ENCODE measurements at regions not wholly inside any gene's neighbourhood (a gene's known extent, or its start where the extent isn't known, plus 50 kb on each side); places are given as distances from the start of the nearest gene placed in this dataset.
"Not testable (repeated sequence)": the region's sequence is repeated elsewhere in the genome, so short reads cannot be mapped to it uniquely, and the experiment has no call there.

DNA sequence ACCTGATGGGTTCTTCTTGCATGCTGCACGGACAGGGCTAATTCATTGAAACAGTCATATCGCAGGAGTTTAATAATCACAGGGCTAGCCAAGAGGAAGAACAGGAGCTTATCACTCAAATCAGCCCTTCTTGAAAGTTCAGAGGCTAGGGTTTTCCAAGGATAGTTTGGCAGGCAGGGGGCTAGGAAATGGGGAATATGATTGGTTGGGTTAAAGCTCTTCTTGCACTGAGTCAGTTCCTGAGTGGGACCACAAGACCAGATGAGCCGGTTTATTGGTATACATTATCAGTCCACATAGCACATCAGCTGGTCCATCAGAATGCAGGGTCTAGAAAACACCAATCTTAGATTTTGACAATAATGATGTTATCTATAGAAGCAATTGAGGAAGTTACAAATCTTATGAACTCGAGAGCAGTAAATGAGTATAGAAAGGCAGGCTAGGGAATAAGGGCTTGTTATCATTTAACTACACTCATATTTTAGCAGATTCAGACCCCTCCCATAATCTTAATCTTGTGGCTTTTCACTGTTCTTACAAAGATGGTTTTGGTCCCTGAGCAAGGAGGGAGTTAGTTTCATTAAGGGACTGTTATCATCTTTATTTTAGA, 58.1 kb upstream of the SLC25A36 start:
- no peak for DNase-seq
- 90 to 93% methylated on average over 3 to 4 of the region's 4 CpGs for WGBS, 2 experiments (ENCODE audit: insufficient coverage in 1 of 2, insufficient read length in 1 of 2)
- no peak overlapping the region for H3K9ac ChIP-seq (ENCODE audit: extremely low read depth, low read length, poor library complexity, severe bottlenecking)
- Mint-ChIP-seq H3K4me3 (no peak overlapping the region), H3K9me3 (peaks cover 43% of the 10 kb centered on the region), H3K4me1 (no peaks in the 10 kb centered on the region), H3K27ac (no peak overlapping the region), H3K36me3 (ENCODE audit: low read depth) (peaks cover 4% of the 10 kb centered on the region), H3K27me3 (ENCODE audit: insufficient read depth) (peaks cover 2% of the 10 kb centered on the region)
- H3K27ac ChIP-seq (ENCODE audit: low read depth, low read length) = no peak overlapping the region
- no peaks in the 10 kb centered on the region for H3K27me3 ChIP-seq (ENCODE audit: control insufficient read depth, insufficient read depth, low read length, poor library complexity, severe bottlenecking)
- no peaks in the 10 kb centered on the region for H3K4me1 ChIP-seq (ENCODE audit: control insufficient read depth, insufficient read depth, low read length)
- no peak overlapping the region for H3K4me3 ChIP-seq (ENCODE audit: low read length)
- peaks cover 45% of the 10 kb centered on the region for H3K9me3 ChIP-seq (ENCODE audit: control insufficient read depth, low read length)
- TF ChIP-seq, protein P1, sequence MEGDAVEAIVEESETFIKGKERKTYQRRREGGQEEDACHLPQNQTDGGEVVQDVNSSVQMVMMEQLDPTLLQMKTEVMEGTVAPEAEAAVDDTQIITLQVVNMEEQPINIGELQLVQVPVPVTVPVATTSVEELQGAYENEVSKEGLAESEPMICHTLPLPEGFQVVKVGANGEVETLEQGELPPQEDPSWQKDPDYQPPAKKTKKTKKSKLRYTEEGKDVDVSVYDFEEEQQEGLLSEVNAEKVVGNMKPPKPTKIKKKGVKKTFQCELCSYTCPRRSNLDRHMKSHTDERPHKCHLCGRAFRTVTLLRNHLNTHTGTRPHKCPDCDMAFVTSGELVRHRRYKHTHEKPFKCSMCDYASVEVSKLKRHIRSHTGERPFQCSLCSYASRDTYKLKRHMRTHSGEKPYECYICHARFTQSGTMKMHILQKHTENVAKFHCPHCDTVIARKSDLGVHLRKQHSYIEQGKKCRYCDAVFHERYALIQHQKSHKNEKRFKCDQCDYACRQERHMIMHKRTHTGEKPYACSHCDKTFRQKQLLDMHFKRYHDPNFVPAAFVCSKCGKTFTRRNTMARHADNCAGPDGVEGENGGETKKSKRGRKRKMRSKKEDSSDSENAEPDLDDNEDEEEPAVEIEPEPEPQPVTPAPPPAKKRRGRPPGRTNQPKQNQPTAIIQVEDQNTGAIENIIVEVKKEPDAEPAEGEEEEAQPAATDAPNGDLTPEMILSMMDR (conservative IDR thresholded peaks at IDR 0.05) = no peak
- no peaks in the 10 kb centered on the region for H3K36me3 ChIP-seq (ENCODE audit: control insufficient read depth, insufficient read depth, low read length)

GRCh38 chr3:140885697-140886096, 55.9 kb upstream of the SLC25A36 start:
- not testable (repeated sequence) for H3K27ac ChIP-seq (ENCODE audit: low read depth, low read length); DNase-seq; H3K4me3 ChIP-seq (ENCODE audit: low read length); H3K9ac ChIP-seq (ENCODE audit: extremely low read depth, low read length, poor library complexity, severe bottlenecking); H3K36me3 Mint-ChIP-seq (ENCODE audit: low read depth); H3K27me3 Mint-ChIP-seq (ENCODE audit: insufficient read depth); H3K4me3 Mint-ChIP-seq; H3K4me1 Mint-ChIP-seq; H3K27ac Mint-ChIP-seq; H3K4me1 ChIP-seq (ENCODE audit: control insufficient read depth, insufficient read depth, low read length); H3K36me3 ChIP-seq (ENCODE audit: control insufficient read depth, insufficient read depth, low read length); H3K27me3 ChIP-seq (ENCODE audit: control insufficient read depth, insufficient read depth, low read length, poor library complexity, severe bottlenecking)
- peaks cover 37% of the 10 kb centered on the region for H3K9me3 ChIP-seq (ENCODE audit: control insufficient read depth, low read length)
- peaks cover 35% of the 10 kb centered on the region for H3K9me3 Mint-ChIP-seq

All from endodermal cell (in vitro differentiated cells).